ENCODE measurements at regions not wholly inside any gene's neighbourhood (a gene's known extent, or its start where the extent isn't known, plus 50 kb on each side); places are given as distances from the start of the nearest gene placed in this dataset.
"Not testable (repeated sequence)": the region's sequence is repeated elsewhere in the genome, so short reads cannot be mapped to it uniquely, and the experiment has no call there.

GRCh38 chr12:54799966-54800365 lies 54.4 kb upstream of the MUCL1 start:
- ATAC-seq; DNase-seq (ENCODE audit: low spot score); intact Hi-C loops (cut with DNase I): not testable (repeated sequence)

- intact Hi-C loops (cut with DNase I): no loop called here
- no peak for ATAC-seq
- DNase-seq (ENCODE audit: low spot score): no peak
These were observed 55.7 kb upstream of the MUCL1 start for GRCh38 chr12:54798651-54799050.

GRCh38 chr12:54796991-54797390 lies 57.3 kb upstream of the MUCL1 start:
- ATAC-seq (no peak), DNase-seq (ENCODE audit: low spot score) (no peak)
- intact Hi-C loops (cut with DNase I): no loop called here

DNA sequence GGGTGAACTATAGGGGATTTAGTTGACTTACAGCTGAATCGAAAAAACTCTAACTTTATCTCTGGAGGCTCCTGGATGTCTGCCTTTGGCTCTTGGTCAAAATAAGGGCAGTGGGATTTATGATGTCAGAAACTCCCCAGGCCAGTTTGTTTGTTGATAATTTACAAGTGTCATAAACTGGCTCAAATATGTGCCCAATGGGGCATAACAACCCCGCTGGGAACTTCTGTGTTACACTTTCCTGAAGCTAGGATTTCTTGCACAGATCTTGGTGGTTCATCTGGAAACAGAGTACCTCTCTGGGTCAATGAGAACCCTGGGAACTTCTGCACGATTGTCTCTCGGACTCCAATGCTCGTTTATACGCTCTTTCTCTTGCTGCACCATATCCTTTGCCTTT lies 58.7 kb upstream of the MUCL1 start:
- ATAC-seq: no peak
- intact Hi-C loops (cut with DNase I): no loop called here
- DNase-seq (ENCODE audit: low spot score): no peak

- DNase-seq (ENCODE audit: low spot score) (no peak), ATAC-seq (no peak)
- intact Hi-C loops (cut with DNase I): no loop called here
These were observed 68.2 kb upstream of the MUCL1 start for GRCh38 chr12:54786081-54786480.

DNA sequence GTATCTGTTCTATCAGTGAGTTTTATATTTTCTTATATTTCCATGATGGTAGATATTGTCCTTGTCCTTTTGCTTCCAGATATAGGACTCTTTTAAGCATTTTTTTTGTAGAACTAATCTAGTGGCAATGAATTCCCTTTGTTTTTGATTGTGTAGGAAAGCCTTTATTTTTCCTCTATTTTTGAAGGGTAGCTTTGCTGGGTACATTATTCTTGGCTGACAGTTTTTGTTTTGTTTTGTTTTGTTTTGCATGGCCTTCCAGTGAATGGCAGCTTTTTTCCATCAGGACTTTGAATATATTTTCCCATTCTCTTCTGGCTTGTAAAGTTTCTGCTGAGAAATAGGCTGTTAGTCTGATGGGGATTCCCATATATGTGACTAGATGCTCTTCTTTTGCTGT lies 70.2 kb upstream of the MUCL1 start:
- DNase-seq (ENCODE audit: low spot score): no peak

DNA sequence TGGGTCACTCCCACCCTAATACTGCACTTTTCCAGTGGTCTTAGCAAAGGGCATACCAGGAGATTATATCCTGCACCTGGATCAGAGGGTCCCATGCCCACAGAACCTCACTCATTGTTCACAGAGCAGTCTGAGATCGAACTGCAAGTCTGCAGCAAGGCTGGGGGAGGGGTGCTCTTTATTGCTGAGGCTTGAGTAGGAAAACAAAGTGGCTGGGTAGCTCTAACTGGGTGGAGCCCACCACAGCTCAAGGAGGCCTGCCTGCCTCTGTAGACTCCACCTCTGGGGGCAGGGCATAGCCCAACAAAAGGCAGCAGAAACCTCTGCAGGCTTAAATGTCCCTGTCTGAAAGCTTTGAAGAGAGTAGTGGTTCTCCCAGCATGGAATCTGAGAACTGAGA lies 77.3 kb upstream of the MUCL1 start:
- ATAC-seq; intact Hi-C loops (cut with DNase I); DNase-seq (ENCODE audit: low spot score): not testable (repeated sequence)

More for the DNA sequence above, 70.2 kb upstream of the MUCL1 start:
- intact Hi-C loops (cut with DNase I): no loop called here
- no peak for ATAC-seq

DNA sequence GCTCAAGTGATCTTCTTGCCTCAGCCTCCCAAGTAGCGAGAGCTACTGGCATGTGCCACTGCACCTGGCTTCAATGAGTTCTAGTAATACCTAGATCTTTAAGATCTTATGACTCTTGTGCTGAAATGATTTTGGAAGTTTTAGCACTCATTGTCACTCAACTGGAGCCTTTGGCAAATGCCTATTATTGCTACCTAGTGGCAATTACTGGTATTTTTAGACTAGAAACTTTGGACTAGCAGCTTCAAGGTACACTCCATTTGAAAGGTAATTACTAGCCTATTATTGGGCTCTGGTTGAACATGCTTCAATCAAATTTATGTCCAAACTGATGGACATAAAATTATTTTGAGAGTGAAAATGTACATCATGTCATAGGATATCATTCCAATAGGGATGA lies 80.7 kb upstream of the MUCL1 start:
- no peak for ATAC-seq
- intact Hi-C loops (cut with DNase I): no loop called here

GRCh38 chr12:54765652-54766051 lies 88.7 kb upstream of the MUCL1 start:
- intact Hi-C loops (cut with DNase I): no loop called here
- ATAC-seq (no peak), DNase-seq (ENCODE audit: low spot score) (no peak)

More for the DNA sequence above, 80.7 kb upstream of the MUCL1 start:
- DNase-seq (ENCODE audit: low spot score): no peak

DNA sequence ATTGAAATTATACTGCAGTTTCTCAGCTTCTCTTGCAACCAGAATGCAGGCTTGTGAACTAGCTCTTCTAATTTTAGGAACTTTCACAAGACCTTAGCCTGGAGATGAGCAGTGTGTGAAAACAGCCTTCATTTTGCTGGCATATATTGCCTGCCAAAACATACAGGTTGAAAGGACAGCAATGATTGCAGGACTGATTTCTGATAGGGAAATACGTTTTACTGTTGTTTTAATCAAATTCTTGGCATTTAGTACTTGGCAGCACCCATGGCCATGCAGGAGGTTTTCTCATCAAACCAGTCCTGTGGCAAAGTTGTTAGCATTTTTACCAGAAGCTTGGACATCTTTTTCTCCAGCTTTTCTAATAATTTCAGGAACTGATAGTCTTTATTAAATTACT lies 91.9 kb upstream of the MUCL1 start:
- intact Hi-C loops (cut with DNase I): no loop called here
- DNase-seq (ENCODE audit: low spot score): no peak
- ATAC-seq: no peak

GRCh38 chr12:54759751-54760150 lies 94.6 kb upstream of the MUCL1 start:
- intact Hi-C loops (cut with DNase I): no loop called here
- DNase-seq (ENCODE audit: low spot score) (no peak), ATAC-seq (no peak)

DNA sequence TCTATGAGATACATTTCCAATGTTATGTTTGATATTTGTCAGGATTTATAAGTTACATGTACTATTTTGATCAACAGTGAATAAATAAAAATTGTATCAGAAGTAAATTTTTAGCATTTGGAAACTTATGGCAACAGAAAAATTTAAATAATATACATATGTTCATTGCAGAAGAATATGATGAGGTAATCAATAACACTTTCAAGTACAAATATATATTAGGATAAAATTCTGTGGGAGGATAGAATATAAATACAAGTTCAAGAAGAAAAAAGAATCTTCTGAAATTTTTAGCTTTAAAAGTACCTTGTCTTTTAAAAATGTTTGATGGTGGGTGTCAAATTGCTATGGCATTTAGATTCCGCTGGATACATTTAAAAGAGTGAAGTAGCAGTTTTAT lies 102.8 kb upstream of the MUCL1 start:
- no peak for ATAC-seq
- DNase-seq (ENCODE audit: low spot score): no peak
- intact Hi-C loops (cut with DNase I): no loop called here

DNA sequence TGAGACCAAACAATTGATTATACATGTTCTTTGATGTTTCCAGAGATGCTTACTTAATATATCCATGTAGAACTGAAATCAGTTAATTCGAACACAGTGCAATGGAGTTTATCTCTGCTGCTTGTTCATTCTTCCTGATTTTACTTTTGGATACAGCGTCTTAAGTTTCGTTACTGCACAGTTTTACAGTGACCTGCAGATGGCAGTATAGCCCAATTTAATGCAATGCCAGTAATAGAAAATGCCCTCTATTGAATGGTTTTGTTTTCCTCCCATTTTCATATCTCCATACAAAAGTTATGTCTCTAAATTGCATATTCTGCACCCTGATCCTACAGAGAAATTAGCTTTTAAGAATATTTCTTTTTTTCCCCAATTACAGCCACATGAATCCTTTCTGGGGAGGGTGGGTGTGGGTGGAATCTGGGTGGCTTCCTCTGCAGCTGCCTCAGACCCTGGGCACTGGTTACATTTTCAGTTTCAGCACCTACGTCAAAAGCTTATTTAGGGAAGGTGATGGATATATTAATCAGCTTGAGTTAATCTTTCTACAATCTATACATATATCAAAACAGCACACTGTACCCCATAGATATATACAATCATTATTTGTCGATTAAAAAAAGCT lies 101.1 kb upstream of the DCD start:
- ATAC-seq: peak; percentile 64
- intact Hi-C loops (cut with DNase I): no loop called here

DNA sequence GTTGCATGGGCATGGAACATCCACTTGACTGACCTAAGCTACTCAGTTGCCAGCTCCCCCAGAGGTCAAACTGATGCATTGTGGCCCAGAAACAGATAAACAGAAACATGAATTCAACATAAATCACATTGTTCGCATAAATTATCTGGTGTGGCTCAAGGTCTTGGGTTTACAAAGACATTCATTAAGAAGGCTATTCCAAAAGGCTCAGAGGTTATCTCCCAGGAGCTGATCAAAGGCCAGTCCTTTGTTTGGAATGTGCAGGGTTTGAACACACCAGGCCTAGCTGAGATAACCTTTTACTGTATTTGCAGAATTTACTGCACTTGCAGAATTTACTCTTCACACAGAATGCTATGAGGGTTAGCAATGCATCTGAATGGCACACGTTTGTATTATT lies 96.4 kb upstream of the DCD start:
- ATAC-seq: no peak
- intact Hi-C loops (cut with DNase I): no loop called here
- DNase-seq (ENCODE audit: low spot score): no peak

More for the DNA sequence above, 101.1 kb upstream of the DCD start:
- DNase-seq (ENCODE audit: low spot score): no peak

DNA sequence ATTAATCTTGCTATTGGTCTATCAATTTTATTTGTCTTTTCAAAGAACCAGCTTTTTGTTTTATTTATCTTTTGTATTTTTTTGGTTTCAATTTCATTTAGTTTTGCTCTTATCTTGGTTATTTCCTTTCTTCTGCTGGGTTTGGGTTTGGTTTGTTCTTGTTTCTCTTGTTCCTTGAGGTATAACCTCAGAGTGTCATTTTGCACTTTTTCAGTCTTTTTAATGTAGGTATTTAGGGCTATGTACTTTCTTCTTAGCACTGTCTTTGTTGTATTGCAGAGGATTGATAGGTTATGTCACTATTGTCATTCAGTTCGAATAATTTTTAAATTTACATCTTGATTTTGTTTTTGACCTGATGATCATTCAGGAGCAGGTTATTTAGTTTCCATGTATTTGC lies 92.7 kb upstream of the DCD start:
- no peak for DNase-seq (ENCODE audit: low spot score)
- no peak for ATAC-seq
- intact Hi-C loops (cut with DNase I): no loop called here

GRCh38 chr12:54736549-54736948 lies 88.4 kb upstream of the DCD start:
- ATAC-seq: no peak
- DNase-seq (ENCODE audit: low spot score): no peak
- intact Hi-C loops (cut with DNase I): no loop called here

GRCh38 chr12:54734196-54734950 lies 86.2 kb upstream of the DCD start:
- intact Hi-C loops (cut with DNase I): no loop called here
- ATAC-seq (no peak), DNase-seq (ENCODE audit: low spot score) (no peak)

- ATAC-seq (no peak), DNase-seq (ENCODE audit: low spot score) (no peak)
- intact Hi-C loops (cut with DNase I): no loop called here
These were observed 77.2 kb upstream of the DCD start for GRCh38 chr12:54725233-54725843.

DNA sequence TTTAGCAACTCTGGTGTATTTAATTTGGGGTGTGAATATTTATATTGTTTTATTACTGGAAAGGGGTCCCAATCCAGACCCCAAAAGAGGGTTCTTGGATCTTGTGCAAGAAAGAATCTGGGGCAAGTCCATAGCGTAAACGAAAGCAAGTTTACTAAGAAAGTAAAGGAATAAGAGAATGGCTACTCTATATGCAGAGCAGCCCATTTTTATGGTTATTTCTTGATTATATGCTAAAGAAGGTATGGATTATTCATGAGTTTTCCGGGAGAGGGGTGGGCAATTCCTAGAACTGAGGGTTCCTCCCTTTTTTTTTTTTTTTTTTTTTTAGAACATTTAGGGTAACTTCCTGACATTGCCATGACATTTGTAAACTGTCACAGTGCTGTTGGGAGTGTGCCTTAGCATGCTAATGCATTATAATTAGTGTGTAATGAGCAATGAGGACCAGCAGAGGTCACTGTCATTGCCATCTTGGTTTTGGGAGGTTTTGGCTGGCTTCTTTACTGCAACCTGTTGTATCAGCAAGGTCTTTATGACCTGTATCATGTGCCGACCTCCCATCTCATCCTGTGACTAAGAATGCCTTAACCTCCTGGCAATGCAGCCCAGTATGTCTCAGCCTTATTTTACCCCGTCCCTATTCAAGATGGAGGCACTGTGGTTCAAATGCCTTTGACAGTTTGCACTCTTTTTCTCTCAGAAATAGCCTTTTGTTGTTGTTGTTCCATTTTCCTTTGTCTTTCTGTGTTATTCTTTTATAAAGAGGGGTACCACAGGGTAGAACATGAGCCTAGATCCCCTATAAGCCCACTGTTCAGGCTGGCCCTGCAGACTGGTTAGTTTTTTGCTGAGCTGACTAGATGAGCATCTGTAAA lies 75.5 kb upstream of the DCD start:
- no peak for ATAC-seq
- intact Hi-C loops (cut with DNase I): no loop called here
- no peak for DNase-seq (ENCODE audit: low spot score)

- DNase-seq (ENCODE audit: low spot score) (no peak), ATAC-seq (no peak)
- intact Hi-C loops (cut with DNase I): no loop called here
These were observed 73.1 kb upstream of the DCD start for GRCh38 chr12:54721312-54721711.

All from sciatic nerve (tissue), 2 donors.